A673 (cell line): ENCODE measurements at regions not wholly inside any gene's neighbourhood (a gene's known extent, or its start where the extent isn't known, plus 50 kb on each side); places are given as distances from the start of the nearest gene placed in this dataset.
A peak's percentile ranks its signal among the peaks of the same experiment; 100 is the strongest.

Experiments used
- BruUV-seq: library from RNA; stranded (reverse); fragments of 400-500 nt; replicated peaks from 2 replicates; lab custom pipeline; 2021; lab: Mats Ljungman, UMichigan
- CTCF ChIA-PET: fragments of 300-600 bp; sonication (Branson Sonifier 250); formaldehyde crosslinking; loops from one replicate; lab custom pipeline; 2022; ENCODE audit warnings: antibody characterized with exemption; lab: Charles Lee
- POLR2A ChIA-PET: fragments of 300-600 bp; sonication (Branson Sonifier 250); formaldehyde crosslinking; loops from one replicate; lab custom pipeline; 2022; ENCODE audit warnings: antibody characterized with exemption; ENCODE audit not compliant: low non-redundant PET; lab: Charles Lee
- DNase-seq: peaks from one replicate; pipeline ENCODE4 v3.0.0-alpha.2; 2015; ENCODE audit warnings: low spot score
- H3K27ac ChIP-seq: fragments of 200-600 bp; sonication (generic); 2 replicates; pipeline ENCODE4 v1.5.1; 2016; ENCODE audit warnings: mixed run types, low read depth, mild to moderate bottlenecking, mixed read lengths, antibody characterized with exemption, low read length; ENCODE audit not compliant: poor library complexity, severe bottlenecking
- H3K27me3 ChIP-seq: fragments of 200-600 bp; sonication (generic); replicated peaks from 2 replicates; pipeline ENCODE4 v1.6.1; 2017; ENCODE audit warnings: mixed run types, low read depth, mild to moderate bottlenecking, mixed read lengths, antibody characterized with exemption, low read length; ENCODE audit not compliant: insufficient read depth, poor library complexity
- H3K36me3 ChIP-seq: fragments of 200-600 bp; sonication (generic); 2 replicates; pipeline ENCODE4 v1.6.1; 2016; ENCODE audit warnings: mixed run types, mild to moderate bottlenecking, mixed read lengths, antibody characterized with exemption, low read length; ENCODE audit not compliant: insufficient read depth, poor library complexity, severe bottlenecking
- H3K4me1 ChIP-seq: fragments of 200-600 bp; sonication (generic); 2 replicates; pipeline ENCODE4 v1.6.1; 2017; ENCODE audit warnings: mixed run types, mild to moderate bottlenecking, mixed read lengths, antibody characterized with exemption, low read length; ENCODE audit not compliant: insufficient read depth, poor library complexity, severe bottlenecking
- H3K4me3 ChIP-seq: fragments of 200-600 bp; sonication (generic); 2 replicates; pipeline ENCODE4 v1.5.1; 2016; ENCODE audit warnings: low read depth, mixed run types, mild to moderate bottlenecking, mixed read lengths, low read length; ENCODE audit not compliant: poor library complexity, severe bottlenecking
- H3K9me3 ChIP-seq: fragments of 200-600 bp; sonication (generic); 2 replicates; pipeline ENCODE4 v1.6.1; 2016; ENCODE audit warnings: mixed run types, low read depth, mild to moderate bottlenecking, mixed read lengths, antibody characterized with exemption, low read length; ENCODE audit not compliant: poor library complexity, severe bottlenecking
- CTCF ChIP-seq: fragments of 300-800, 200-600 bp; sonication (generic); conservative IDR thresholded peaks from 2 replicates; pipeline ENCODE4 v1.5.1; 2017; ENCODE audit warnings: low read depth, mild to moderate bottlenecking, antibody characterized with exemption, low read length, moderate library complexity, mixed read lengths
- EZH2 ChIP-seq: fragments of 200-600 bp; sonication (generic); IDR thresholded peaks from 2 replicates; pipeline ENCODE4 v1.6.1; 2017; ENCODE audit warnings: borderline replicate concordance, low read depth, mild to moderate bottlenecking, mixed read lengths, antibody characterized with exemption, low read length; ENCODE audit not compliant: poor library complexity, severe bottlenecking
- intact Hi-C: fragments of 100-400 bp; cut with micrococcal nuclease; formaldehyde crosslinking; loops from one replicate; pipeline ENCODE4 v1.10.0; 2022; ENCODE audit not compliant: unreplicated experiment

- Histone ChIP-seq H3K36me3 (no peaks in the 10 kb centered on the region), H3K27me3 (no peaks in the 10 kb centered on the region), H3K4me1 (peaks cover 14% of the 10 kb centered on the region), H3K9me3 (no peaks in the 10 kb centered on the region), H3K4me3 (no peak overlapping the region), H3K27ac (no peak overlapping the region)
- intact Hi-C loops = no loop called here
- POLR2A ChIA-PET = no interaction called here
- CTCF ChIA-PET = no interaction called here
- TF ChIP-seq EZH2 = no peak
- TF ChIP-seq CTCF = no peak
- no TSS peak for BruUV-seq
- no peak for DNase-seq
These were observed 245.6 kb upstream of the ATP2B1 start for GRCh38 chr12:89954259-89954658.

- H3K4me3 ChIP-seq = no peak overlapping the region
- no peak overlapping the region for H3K27ac ChIP-seq
- H3K36me3 ChIP-seq = no peaks in the 10 kb centered on the region
- no TSS peak for BruUV-seq
- POLR2A ChIA-PET = no interaction called here
- TF ChIP-seq EZH2 (no peak), CTCF (no peak)
- H3K4me1 ChIP-seq = peaks cover 32% of the 10 kb centered on the region
- intact Hi-C loops = no loop called here
- H3K27me3 ChIP-seq = no peaks in the 10 kb centered on the region
- CTCF ChIA-PET = no interaction called here
- no peaks in the 10 kb centered on the region for H3K9me3 ChIP-seq
- DNase-seq = no peak
These were observed 243.0 kb upstream of the ATP2B1 start for GRCh38 chr12:89951694-89952060.

GRCh38 chr12:89951050-89951693 lies 242.5 kb upstream of the ATP2B1 start:
- no peak overlapping the region for H3K27ac ChIP-seq
- no peaks in the 10 kb centered on the region for H3K36me3 ChIP-seq
- no peaks in the 10 kb centered on the region for H3K9me3 ChIP-seq
- H3K4me1 ChIP-seq = peaks cover 35% of the 10 kb centered on the region
- H3K27me3 ChIP-seq = no peaks in the 10 kb centered on the region
- no peak overlapping the region for H3K4me3 ChIP-seq
- POLR2A ChIA-PET = no interaction called here
- TF ChIP-seq CTCF (no peak), EZH2 (no peak)
- CTCF ChIA-PET = no interaction called here
- intact Hi-C loops = no loop called here
- DNase-seq = peak; percentile 48
- BruUV-seq = no TSS peak
